ENCODE measurements at regions not wholly inside any gene's neighbourhood (a gene's known extent, or its start where the extent isn't known, plus 50 kb on each side); places are given as distances from the start of the nearest gene placed in this dataset.

DNA sequence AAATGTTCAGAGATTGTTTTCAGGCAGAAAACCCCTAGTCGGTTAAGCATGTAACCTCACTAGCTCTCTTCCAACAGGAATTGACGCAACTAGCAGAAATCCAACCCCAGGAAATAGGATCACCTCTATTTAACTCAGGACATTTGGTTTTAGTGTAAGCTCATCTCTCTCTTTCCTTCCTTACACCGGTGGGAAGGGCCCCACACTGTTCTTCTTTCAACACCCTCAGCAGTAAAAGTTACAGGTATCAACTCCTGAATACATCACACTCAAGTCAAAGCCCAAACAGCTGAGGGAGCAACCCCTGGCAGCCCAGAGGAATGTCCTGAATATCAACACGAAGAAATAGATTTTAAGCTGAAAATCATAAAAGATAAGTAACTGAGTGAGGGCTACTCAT lies 191.2 kb upstream of the KIF2B start:
- TF ChIP-seq POLR2A (IDR thresholded peaks at IDR 0.05; ENCODE audit: borderline replicate concordance, extremely low read depth, insufficient read depth, insufficient read length) (no peak), POLR2AphosphoS5 (IDR thresholded peaks at IDR 0.05; ENCODE audit: low read depth, low read length) (no peak), EZH2 (IDR thresholded peaks at IDR 0.05) (no peak), SP1 (IDR thresholded peaks at IDR 0.05; ENCODE audit: low read depth) (no peak)
- TF ChIP-seq, protein P1, sequence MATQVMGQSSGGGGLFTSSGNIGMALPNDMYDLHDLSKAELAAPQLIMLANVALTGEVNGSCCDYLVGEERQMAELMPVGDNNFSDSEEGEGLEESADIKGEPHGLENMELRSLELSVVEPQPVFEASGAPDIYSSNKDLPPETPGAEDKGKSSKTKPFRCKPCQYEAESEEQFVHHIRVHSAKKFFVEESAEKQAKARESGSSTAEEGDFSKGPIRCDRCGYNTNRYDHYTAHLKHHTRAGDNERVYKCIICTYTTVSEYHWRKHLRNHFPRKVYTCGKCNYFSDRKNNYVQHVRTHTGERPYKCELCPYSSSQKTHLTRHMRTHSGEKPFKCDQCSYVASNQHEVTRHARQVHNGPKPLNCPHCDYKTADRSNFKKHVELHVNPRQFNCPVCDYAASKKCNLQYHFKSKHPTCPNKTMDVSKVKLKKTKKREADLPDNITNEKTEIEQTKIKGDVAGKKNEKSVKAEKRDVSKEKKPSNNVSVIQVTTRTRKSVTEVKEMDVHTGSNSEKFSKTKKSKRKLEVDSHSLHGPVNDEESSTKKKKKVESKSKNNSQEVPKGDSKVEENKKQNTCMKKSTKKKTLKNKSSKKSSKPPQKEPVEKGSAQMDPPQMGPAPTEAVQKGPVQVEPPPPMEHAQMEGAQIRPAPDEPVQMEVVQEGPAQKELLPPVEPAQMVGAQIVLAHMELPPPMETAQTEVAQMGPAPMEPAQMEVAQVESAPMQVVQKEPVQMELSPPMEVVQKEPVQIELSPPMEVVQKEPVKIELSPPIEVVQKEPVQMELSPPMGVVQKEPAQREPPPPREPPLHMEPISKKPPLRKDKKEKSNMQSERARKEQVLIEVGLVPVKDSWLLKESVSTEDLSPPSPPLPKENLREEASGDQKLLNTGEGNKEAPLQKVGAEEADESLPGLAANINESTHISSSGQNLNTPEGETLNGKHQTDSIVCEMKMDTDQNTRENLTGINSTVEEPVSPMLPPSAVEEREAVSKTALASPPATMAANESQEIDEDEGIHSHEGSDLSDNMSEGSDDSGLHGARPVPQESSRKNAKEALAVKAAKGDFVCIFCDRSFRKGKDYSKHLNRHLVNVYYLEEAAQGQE (IDR thresholded peaks at IDR 0.05; ENCODE audit: low read depth): no peak
- TF ChIP-seq, protein P2, sequence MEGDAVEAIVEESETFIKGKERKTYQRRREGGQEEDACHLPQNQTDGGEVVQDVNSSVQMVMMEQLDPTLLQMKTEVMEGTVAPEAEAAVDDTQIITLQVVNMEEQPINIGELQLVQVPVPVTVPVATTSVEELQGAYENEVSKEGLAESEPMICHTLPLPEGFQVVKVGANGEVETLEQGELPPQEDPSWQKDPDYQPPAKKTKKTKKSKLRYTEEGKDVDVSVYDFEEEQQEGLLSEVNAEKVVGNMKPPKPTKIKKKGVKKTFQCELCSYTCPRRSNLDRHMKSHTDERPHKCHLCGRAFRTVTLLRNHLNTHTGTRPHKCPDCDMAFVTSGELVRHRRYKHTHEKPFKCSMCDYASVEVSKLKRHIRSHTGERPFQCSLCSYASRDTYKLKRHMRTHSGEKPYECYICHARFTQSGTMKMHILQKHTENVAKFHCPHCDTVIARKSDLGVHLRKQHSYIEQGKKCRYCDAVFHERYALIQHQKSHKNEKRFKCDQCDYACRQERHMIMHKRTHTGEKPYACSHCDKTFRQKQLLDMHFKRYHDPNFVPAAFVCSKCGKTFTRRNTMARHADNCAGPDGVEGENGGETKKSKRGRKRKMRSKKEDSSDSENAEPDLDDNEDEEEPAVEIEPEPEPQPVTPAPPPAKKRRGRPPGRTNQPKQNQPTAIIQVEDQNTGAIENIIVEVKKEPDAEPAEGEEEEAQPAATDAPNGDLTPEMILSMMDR (IDR thresholded peaks at IDR 0.05 in 2 of 3, conservative IDR thresholded peaks at IDR 0.05 in 1 of 3; ENCODE audit: borderline replicate concordance in 1 of 3, insufficient read depth in 1 of 3, low read depth in 2 of 3, low read length in 2 of 3): no peak
- TF ChIP-seq, protein P3, sequence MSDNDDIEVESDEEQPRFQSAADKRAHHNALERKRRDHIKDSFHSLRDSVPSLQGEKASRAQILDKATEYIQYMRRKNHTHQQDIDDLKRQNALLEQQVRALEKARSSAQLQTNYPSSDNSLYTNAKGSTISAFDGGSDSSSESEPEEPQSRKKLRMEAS (IDR thresholded peaks at IDR 0.05): no peak

Measured in HCT116 (cell line).